Activated gamma-delta T cell (primary cell): ENCODE measurements at regions not wholly inside any gene's neighbourhood (a gene's known extent, or its start where the extent isn't known, plus 50 kb on each side); places are given as distances from the start of the nearest gene placed in this dataset.
"Not testable (repeated sequence)": the region's sequence is repeated elsewhere in the genome, so short reads cannot be mapped to it uniquely, and the experiment has no call there.

Experiments
- DNase-seq: peaks from one replicate; lab custom pipeline; 2025; lab: John Stamatoyannopoulos, UW

GRCh38 chr13:44055681-44056080, 176.0 kb downstream of the LACC1 start:
- not testable (repeated sequence) for DNase-seq

GRCh38 chr13:44058067-44058466, 178.4 kb downstream of the LACC1 start:
- no peak for DNase-seq

- DNase-seq, result no peak
Measured at GRCh38 chr13:44058624-44059215, 179.0 kb downstream of the LACC1 start.

- DNase-seq, result no peak
Measured at GRCh38 chr13:44061876-44062275, 182.2 kb downstream of the LACC1 start.

- no peak for DNase-seq
Measured at GRCh38 chr13:44063467-44063866, 183.8 kb downstream of the LACC1 start.

- no peak for DNase-seq
Measured at GRCh38 chr13:44063881-44064280, 184.2 kb downstream of the LACC1 start.

GRCh38 chr13:44064357-44064756, 184.7 kb downstream of the LACC1 start:
- no peak for DNase-seq

GRCh38 chr13:44068169-44068568, 188.5 kb downstream of the LACC1 start:
- no peak for DNase-seq

GRCh38 chr13:44068737-44069136, 189.0 kb downstream of the LACC1 start:
- no peak for DNase-seq

- DNase-seq, result no peak
Measured at GRCh38 chr13:44072536-44072935, 192.8 kb downstream of the LACC1 start.

- no peak for DNase-seq
Measured at GRCh38 chr13:44074611-44075010, 194.9 kb downstream of the LACC1 start.

GRCh38 chr13:44075113-44075512, 195.4 kb downstream of the LACC1 start:
- no peak for DNase-seq

GRCh38 chr13:44078806-44079376, 199.2 kb downstream of the LACC1 start:
- DNase-seq, result no peak

GRCh38 chr13:44079413-44080205, 199.9 kb downstream of the LACC1 start:
- DNase-seq, result no peak

GRCh38 chr13:44084146-44084545, 204.4 kb downstream of the LACC1 start:
- no peak for DNase-seq

GRCh38 chr13:44086389-44086788, 206.7 kb downstream of the LACC1 start:
- DNase-seq, result no peak

GRCh38 chr13:44088411-44088810, 208.7 kb downstream of the LACC1 start:
- DNase-seq, result no peak

- DNase-seq, result no peak
Measured at GRCh38 chr13:44088991-44089413, 209.3 kb downstream of the LACC1 start.

GRCh38 chr13:44089452-44089851, 209.7 kb downstream of the LACC1 start:
- DNase-seq, result no peak

GRCh38 chr13:44092078-44092970, 212.6 kb downstream of the LACC1 start:
- no peak for DNase-seq

- DNase-seq, result no peak
Measured at GRCh38 chr13:44093607-44094564, 214.2 kb downstream of the LACC1 start.
